Common myeloid progenitor, CD34-positive (primary cell): ENCODE measurements at regions not wholly inside any gene's neighbourhood (a gene's known extent, or its start where the extent isn't known, plus 50 kb on each side); places are given as distances from the start of the nearest gene placed in this dataset.
A peak's percentile ranks its signal among the peaks of the same experiment; 100 is the strongest.

ENCODE experiments used
- CTCF ChIA-PET: fragments of 350-600 bp; sonication (Branson Sonifier 250); formaldehyde crosslinking; loops from one replicate; lab custom pipeline; 2021; ENCODE audit warnings: antibody characterized with exemption; lab: Charles Lee
- POLR2A ChIA-PET: fragments of 350-600 bp; sonication (Branson Sonifier 250); formaldehyde crosslinking; loops from one replicate; lab custom pipeline; 2021; ENCODE audit warnings: antibody characterized with exemption; lab: Charles Lee
- DNase-seq, 3 donors: peaks; one replicate each; pipeline versions ENCODE4 v3.0.0 to v3.0.0-alpha.2; 2013
- H3K27ac ChIP-seq, 2 experiments: 1 replicate in 1 of 2; 2 replicates in 1 of 2; pipeline ENCODE4 v1.7.0; 2013; ENCODE audit warnings: inconsistent platforms in 2 of 2, low read length in 2 of 2, mild to moderate bottlenecking in 2 of 2, low read depth in 1 of 2, moderate library complexity in 1 of 2; ENCODE audit not compliant: severe bottlenecking in 2 of 2, insufficient read depth in 1 of 2, poor library complexity in 1 of 2
- H3K27me3 ChIP-seq, 5 experiments: replicated peaks in 2 of 5; 1 replicate in 3 of 5; 2 replicates in 2 of 5; pipeline versions ENCODE4 v1.6.1 to v1.7.0; 2013; ENCODE audit warnings: low read length in 4 of 5, mild to moderate bottlenecking in 2 of 5, moderate library complexity in 2 of 5, inconsistent platforms in 1 of 5; ENCODE audit not compliant: insufficient read depth in 5 of 5, control insufficient read depth in 4 of 5
- H3K36me3 ChIP-seq, 4 experiments: 1 replicate in 2 of 4; 2 replicates in 2 of 4; pipeline versions ENCODE4 v1.6.1 to v1.7.0; 2013; ENCODE audit warnings: low read length in 3 of 4, control low read depth in 1 of 4, mild to moderate bottlenecking in 1 of 4; ENCODE audit not compliant: control insufficient read depth in 4 of 4, insufficient read depth in 4 of 4
- H3K4me1 ChIP-seq, 4 experiments: 1 replicate in 3 of 4; 2 replicates in 1 of 4; pipeline versions ENCODE4 v1.6.1 to v1.7.1; 2013; ENCODE audit warnings: low read length in 3 of 4, mild to moderate bottlenecking in 3 of 4, control low read depth in 1 of 4, inconsistent platforms in 1 of 4, moderate library complexity in 1 of 4; ENCODE audit not compliant: control insufficient read depth in 4 of 4, insufficient read depth in 4 of 4; ENCODE audit errors: control extremely low read depth in 1 of 4
- H3K4me3 ChIP-seq, 7 experiments: 1 replicate in 4 of 7; 2 replicates in 3 of 7; pipeline versions ENCODE4 v1.5.1 to v1.7.0; 2013; ENCODE audit warnings: mild to moderate bottlenecking in 7 of 7, low read length in 6 of 7, moderate library complexity in 6 of 7, inconsistent platforms in 2 of 7, low read depth in 2 of 7, control low read depth in 1 of 7; ENCODE audit not compliant: insufficient read depth in 4 of 7, control insufficient read depth in 1 of 7; ENCODE audit errors: extremely low read depth in 1 of 7
- H3K9me3 ChIP-seq, 5 experiments: 1 replicate in 4 of 5; 2 replicates in 1 of 5; pipeline versions ENCODE4 v1.6.1 to v1.7.1; 2013; ENCODE audit warnings: low read length in 4 of 5, mild to moderate bottlenecking in 2 of 5, inconsistent platforms in 1 of 5, low read depth in 1 of 5, moderate library complexity in 1 of 5; ENCODE audit not compliant: control insufficient read depth in 4 of 5, insufficient read depth in 2 of 5; ENCODE audit errors: control extremely low read depth in 1 of 5
- WGBS: methylation state at CpG from one replicate; pipeline ENCODE4 v1.1.5; 2013; ENCODE audit not compliant: insufficient coverage; 5-methylcytosine and 5-hydroxymethylcytosine counted together

GRCh38 chr1:238752327-238752726 is 634.0 kb upstream of the CHRM3 start:
- no peaks in the 10 kb centered on the region for H3K27me3 ChIP-seq
- no peaks in the 10 kb centered on the region for H3K4me1 ChIP-seq
- ChIA-PET CTCF (no interaction called here), POLR2A (no interaction called here)
- no peaks in the 10 kb centered on the region for H3K36me3 ChIP-seq
- DNase-seq: no peak
- H3K27ac ChIP-seq: no peak overlapping the region
- H3K9me3 ChIP-seq: peaks cover 0 to 12% (median 0%) of the 10 kb centered on the region in 5 experiments
- WGBS: 96% methylated on average over 3 of the region's 3 CpGs
- no peak overlapping the region for H3K4me3 ChIP-seq

- 79% methylated on average over 10 of the region's 13 CpGs for WGBS
- H3K36me3 ChIP-seq: no peaks in the 10 kb centered on the region
- H3K27me3 ChIP-seq: no peaks in the 10 kb centered on the region
- no peaks in the 10 kb centered on the region for H3K4me1 ChIP-seq
- H3K9me3 ChIP-seq: peaks cover 0 to 25% (median 3%) of the 10 kb centered on the region in 5 experiments
- no peak overlapping the region for H3K4me3 ChIP-seq
- peak in 1 of 3 donors; percentile 0 for DNase-seq
- POLR2A ChIA-PET: no interaction called here
- H3K27ac ChIP-seq: no peak overlapping the region
- CTCF ChIA-PET: interaction anchor here (1.0 kb wide), 1 partner anchor 24 kb away, joined by 3 read pairs; no protein-coding TSS in a partner anchor
Measured at GRCh38 chr1:238745069-238745468, 641.3 kb upstream of the CHRM3 start.

- 100% methylated on average over 1 of the region's 2 CpGs for WGBS
- POLR2A ChIA-PET: no interaction called here
- Histone ChIP-seq H3K9me3 (no peaks in the 10 kb centered on the region), H3K36me3 (no peaks in the 10 kb centered on the region), H3K4me1 (no peaks in the 10 kb centered on the region), H3K27me3 (no peaks in the 10 kb centered on the region), H3K4me3 (no peak overlapping the region), H3K27ac (no peak overlapping the region)
- DNase-seq: no peak
- CTCF ChIA-PET: interaction anchor here (0.5 to 0.7 kb wide), 2 partner anchors 11 to 517 kb away, joined by 3 read pairs; no protein-coding TSS in a partner anchor
Measured at GRCh38 chr1:238738892-238739291, 647.5 kb upstream of the CHRM3 start.

GRCh38 chr1:238727670-238728069 is 658.7 kb upstream of the CHRM3 start:
- no peaks in the 10 kb centered on the region for H3K27me3 ChIP-seq
- DNase-seq: no peak
- H3K27ac ChIP-seq: no peak overlapping the region
- no peaks in the 10 kb centered on the region for H3K4me1 ChIP-seq
- H3K36me3 ChIP-seq: no peaks in the 10 kb centered on the region
- POLR2A ChIA-PET: no interaction called here
- H3K4me3 ChIP-seq: no peak overlapping the region
- peaks cover 0 to 2% (median 0%) of the 10 kb centered on the region in 5 experiments for H3K9me3 ChIP-seq
- CTCF ChIA-PET: no interaction called here

- no peak for DNase-seq
- Histone ChIP-seq H3K4me3 (no peak overlapping the region), H3K27ac (no peak overlapping the region), H3K9me3 (peaks cover 0 to 2% (median 0%) of the 10 kb centered on the region in 5 experiments), H3K36me3 (no peaks in the 10 kb centered on the region), H3K27me3 (no peaks in the 10 kb centered on the region), H3K4me1 (no peaks in the 10 kb centered on the region)
- WGBS: 86% methylated on average over 3 of the region's 4 CpGs
- ChIA-PET CTCF (no interaction called here), POLR2A (no interaction called here)
Measured at GRCh38 chr1:238722812-238723211, 663.6 kb upstream of the CHRM3 start.

- peaks cover 0 to 5% (median 0%) of the 10 kb centered on the region in 5 experiments for H3K9me3 ChIP-seq
- no peak overlapping the region for H3K4me3 ChIP-seq
- WGBS: no CpG with 5 or more reads among the region's 2 CpGs
- peak in 2 of 3 donors; percentile 2 to 7 for DNase-seq
- no peaks in the 10 kb centered on the region for H3K4me1 ChIP-seq
- POLR2A ChIA-PET: no interaction called here
- no peaks in the 10 kb centered on the region for H3K36me3 ChIP-seq
- no peak overlapping the region for H3K27ac ChIP-seq
- CTCF ChIA-PET: no interaction called here
- H3K27me3 ChIP-seq: no peaks in the 10 kb centered on the region
Measured at GRCh38 chr1:238710697-238711096, 675.7 kb upstream of the CHRM3 start.

- CTCF ChIA-PET: no interaction called here
- no peaks in the 10 kb centered on the region for H3K27me3 ChIP-seq
- H3K27ac ChIP-seq: no peak overlapping the region
- H3K36me3 ChIP-seq: no peaks in the 10 kb centered on the region
- no peaks in the 10 kb centered on the region for H3K9me3 ChIP-seq
- no peak overlapping the region for H3K4me3 ChIP-seq
- DNase-seq: no peak
- no peaks in the 10 kb centered on the region for H3K4me1 ChIP-seq
- 100% methylated on average over 3 of the region's 5 CpGs for WGBS
- POLR2A ChIA-PET: no interaction called here
Measured at GRCh38 chr1:238701024-238701423, 685.3 kb upstream of the CHRM3 start.
